Activated effector memory CD4-positive, alpha-beta T cell treated with Interleukin-2 at 50 U/mL for 16 hours (primary cell): ENCODE measurements at regions not wholly inside any gene's neighbourhood (a gene's known extent, or its start where the extent isn't known, plus 50 kb on each side); places are given as distances from the start of the nearest gene placed in this dataset.

Experiments used
- DNase-seq: peaks from one replicate; pipeline ENCODE4 v3.0.0-alpha.2; 2020

GRCh38 chrX:39819921-39820849, 277.6 kb downstream of the BCOR start:
- DNase-seq = no peak

- DNase-seq = no peak
Observed at GRCh38 chrX:39820938-39821708, 276.6 kb downstream of the BCOR start.

- no peak for DNase-seq
Observed at GRCh38 chrX:39821709-39822095, 276.1 kb downstream of the BCOR start.

- DNase-seq = no peak
Observed at GRCh38 chrX:39822133-39822748, 275.5 kb downstream of the BCOR start.

- DNase-seq = no peak
Observed at GRCh38 chrX:39823424-39823823, 274.3 kb downstream of the BCOR start.

GRCh38 chrX:39823854-39824253, 273.9 kb downstream of the BCOR start:
- DNase-seq = no peak

- DNase-seq = no peak
Observed at GRCh38 chrX:39826813-39827543, 270.8 kb downstream of the BCOR start.

- no peak for DNase-seq
Observed at GRCh38 chrX:39827951-39828350, 269.8 kb downstream of the BCOR start.

- DNase-seq = no peak
Observed at GRCh38 chrX:39828971-39829370, 268.8 kb downstream of the BCOR start.

GRCh38 chrX:39829965-39830364, 267.8 kb downstream of the BCOR start:
- DNase-seq = no peak

GRCh38 chrX:39830414-39830813, 267.3 kb downstream of the BCOR start:
- no peak for DNase-seq

GRCh38 chrX:39832211-39832610, 265.5 kb downstream of the BCOR start:
- no peak for DNase-seq

GRCh38 chrX:39834600-39834999, 263.2 kb downstream of the BCOR start:
- no peak for DNase-seq

- no peak for DNase-seq
Observed at GRCh38 chrX:39835241-39835640, 262.5 kb downstream of the BCOR start.

GRCh38 chrX:39835776-39836175, 262.0 kb downstream of the BCOR start:
- no peak for DNase-seq

GRCh38 chrX:39836802-39837420, 260.8 kb downstream of the BCOR start:
- DNase-seq = no peak

GRCh38 chrX:39837688-39838087, 260.1 kb downstream of the BCOR start:
- DNase-seq = no peak

GRCh38 chrX:39839371-39839770, 258.4 kb downstream of the BCOR start:
- no peak for DNase-seq

- no peak for DNase-seq
Observed at GRCh38 chrX:39840133-39840532, 257.6 kb downstream of the BCOR start.

- DNase-seq = no peak
Observed at GRCh38 chrX:39840581-39841093, 257.1 kb downstream of the BCOR start.

- DNase-seq = no peak
Observed at GRCh38 chrX:39841604-39842003, 256.2 kb downstream of the BCOR start.

GRCh38 chrX:39842281-39842973, 255.3 kb downstream of the BCOR start:
- DNase-seq = no peak
